ENCODE measurements at regions not wholly inside any gene's neighbourhood (a gene's known extent, or its start where the extent isn't known, plus 50 kb on each side); places are given as distances from the start of the nearest gene placed in this dataset.

GRCh38 chr18:47436871-47437270 is 185.4 kb upstream of the SKOR2 start:
- no peaks in the 10 kb centered on the region for H3K36me3 ChIP-seq (ENCODE audit: control insufficient read depth, insufficient read depth, low read length)
- TF ChIP-seq, protein P1, sequence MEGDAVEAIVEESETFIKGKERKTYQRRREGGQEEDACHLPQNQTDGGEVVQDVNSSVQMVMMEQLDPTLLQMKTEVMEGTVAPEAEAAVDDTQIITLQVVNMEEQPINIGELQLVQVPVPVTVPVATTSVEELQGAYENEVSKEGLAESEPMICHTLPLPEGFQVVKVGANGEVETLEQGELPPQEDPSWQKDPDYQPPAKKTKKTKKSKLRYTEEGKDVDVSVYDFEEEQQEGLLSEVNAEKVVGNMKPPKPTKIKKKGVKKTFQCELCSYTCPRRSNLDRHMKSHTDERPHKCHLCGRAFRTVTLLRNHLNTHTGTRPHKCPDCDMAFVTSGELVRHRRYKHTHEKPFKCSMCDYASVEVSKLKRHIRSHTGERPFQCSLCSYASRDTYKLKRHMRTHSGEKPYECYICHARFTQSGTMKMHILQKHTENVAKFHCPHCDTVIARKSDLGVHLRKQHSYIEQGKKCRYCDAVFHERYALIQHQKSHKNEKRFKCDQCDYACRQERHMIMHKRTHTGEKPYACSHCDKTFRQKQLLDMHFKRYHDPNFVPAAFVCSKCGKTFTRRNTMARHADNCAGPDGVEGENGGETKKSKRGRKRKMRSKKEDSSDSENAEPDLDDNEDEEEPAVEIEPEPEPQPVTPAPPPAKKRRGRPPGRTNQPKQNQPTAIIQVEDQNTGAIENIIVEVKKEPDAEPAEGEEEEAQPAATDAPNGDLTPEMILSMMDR (IDR thresholded peaks at IDR 0.05; ENCODE audit: insufficient read depth, low read length, poor library complexity, severe bottlenecking), result no peak
- DNase-seq (ENCODE audit: extremely low read depth, insufficient read length), result no peak
- no peaks in the 10 kb centered on the region; the same call in 1 of the 2 replicates for H3K27me3 ChIP-seq (replicated peaks; ENCODE audit: control insufficient read depth, insufficient read depth, low read length)
- H3K4me3 ChIP-seq (replicated peaks; ENCODE audit: low read depth, low read length), result no peak overlapping the region

DNA sequence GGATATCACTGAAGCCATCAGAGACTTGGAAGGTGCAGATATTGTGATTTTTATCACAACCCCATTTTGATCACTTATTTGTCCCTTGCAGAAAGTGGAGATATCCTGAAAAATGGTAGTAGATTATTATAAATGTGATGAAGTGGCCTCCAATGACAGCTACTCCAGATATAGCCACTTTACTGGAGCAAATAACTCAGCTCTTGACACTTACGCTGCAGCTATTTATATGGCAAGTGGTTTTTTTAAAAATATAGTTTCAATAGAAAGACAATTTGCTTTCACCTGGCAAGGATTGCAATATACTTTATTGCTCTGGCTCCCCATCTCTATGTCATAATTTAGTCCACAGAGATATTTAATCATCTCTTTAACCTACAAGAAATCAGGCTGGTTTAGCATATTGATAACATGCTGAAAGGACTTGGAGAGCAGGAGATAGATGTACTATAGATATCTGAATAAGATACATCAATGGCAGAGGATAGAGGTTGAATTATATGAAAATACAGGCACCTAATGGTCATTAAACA is 182.8 kb upstream of the SKOR2 start:
- TF ChIP-seq, protein P1 (IDR thresholded peaks at IDR 0.05; ENCODE audit: insufficient read depth, low read length, poor library complexity, severe bottlenecking), result no peak
- Histone ChIP-seq H3K36me3 (ENCODE audit: control insufficient read depth, insufficient read depth, low read length) (no peaks in the 10 kb centered on the region), H3K27me3 (replicated peaks; ENCODE audit: control insufficient read depth, insufficient read depth, low read length) (no peaks in the 10 kb centered on the region), H3K4me3 (replicated peaks; ENCODE audit: low read depth, low read length) (no peak overlapping the region)
- DNase-seq (ENCODE audit: extremely low read depth, insufficient read length), result no peak

DNA sequence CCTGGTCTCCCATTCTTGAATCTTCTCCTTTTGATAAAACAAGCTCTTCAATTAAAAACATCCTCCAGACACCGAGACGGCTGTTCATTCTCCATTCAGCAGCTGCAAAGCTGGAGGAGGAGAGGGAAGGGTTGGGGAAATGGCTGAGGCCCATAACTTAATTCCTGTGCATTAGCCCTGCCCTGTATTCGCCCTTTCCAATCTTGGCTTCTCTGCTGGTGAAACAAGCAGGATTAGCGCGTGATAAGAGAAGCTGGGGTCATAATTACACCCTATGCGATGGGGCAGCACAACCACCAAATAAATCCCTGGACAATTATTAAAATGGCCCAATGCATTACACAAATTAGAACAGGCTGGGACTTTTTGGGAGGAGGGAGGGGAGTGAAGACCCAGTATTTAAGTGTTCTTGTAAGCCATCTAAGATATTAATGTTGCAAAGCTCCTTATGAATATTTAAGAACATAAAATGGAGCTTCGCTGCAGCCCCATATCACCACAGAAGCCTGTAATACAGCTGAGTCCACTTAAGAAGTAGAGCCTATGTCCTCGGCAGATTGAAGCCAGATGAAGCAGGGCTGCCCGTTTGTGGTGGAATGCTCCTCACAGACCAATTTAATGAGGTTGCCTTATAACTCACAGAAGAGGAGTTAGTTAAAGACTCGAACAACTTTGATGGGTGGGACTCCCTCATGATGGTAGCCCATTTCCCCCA is 176.6 kb upstream of the SKOR2 start:
- Histone ChIP-seq H3K36me3 (ENCODE audit: control insufficient read depth, insufficient read depth, low read length) (no peaks in the 10 kb centered on the region), H3K4me3 (replicated peaks; ENCODE audit: low read depth, low read length) (no peak overlapping the region), H3K27me3 (replicated peaks; ENCODE audit: control insufficient read depth, insufficient read depth, low read length) (no peaks in the 10 kb centered on the region)
- TF ChIP-seq, protein P1 (IDR thresholded peaks at IDR 0.05; ENCODE audit: insufficient read depth, low read length, poor library complexity, severe bottlenecking), result no peak
- no peak for DNase-seq (ENCODE audit: extremely low read depth, insufficient read length)

DNA sequence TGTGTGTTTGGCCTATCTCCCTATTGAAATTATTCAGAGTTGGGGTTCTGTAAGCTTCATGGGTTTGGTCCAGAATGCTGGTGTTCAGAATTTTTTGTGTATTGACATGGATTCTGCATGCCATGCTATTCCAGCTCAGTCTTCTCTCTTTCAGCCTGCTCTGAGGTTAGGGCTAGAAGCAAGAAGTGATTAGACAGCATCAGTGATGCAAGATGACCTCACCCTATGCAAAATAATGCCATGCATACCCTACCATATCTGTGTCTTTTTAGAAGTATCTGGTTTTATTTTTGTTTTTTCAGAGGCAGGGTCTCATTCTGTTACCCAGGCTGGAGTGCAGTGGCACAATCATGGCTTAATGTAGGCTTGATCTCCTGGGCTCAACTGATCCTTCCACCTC is 175.6 kb upstream of the SKOR2 start:
- TF ChIP-seq, protein P1 (IDR thresholded peaks at IDR 0.05; ENCODE audit: insufficient read depth, low read length, poor library complexity, severe bottlenecking), result no peak
- no peak for DNase-seq (ENCODE audit: extremely low read depth, insufficient read length)
- no peak overlapping the region for H3K4me3 ChIP-seq (replicated peaks; ENCODE audit: low read depth, low read length)
- H3K36me3 ChIP-seq (ENCODE audit: control insufficient read depth, insufficient read depth, low read length), result no peaks in the 10 kb centered on the region
- no peaks in the 10 kb centered on the region for H3K27me3 ChIP-seq (replicated peaks; ENCODE audit: control insufficient read depth, insufficient read depth, low read length)

- H3K36me3 ChIP-seq (ENCODE audit: control insufficient read depth, insufficient read depth, low read length), result no peaks in the 10 kb centered on the region
- TF ChIP-seq, protein P1 (IDR thresholded peaks at IDR 0.05; ENCODE audit: insufficient read depth, low read length, poor library complexity, severe bottlenecking), result no peak
Observed at GRCh38 chr18:47425365-47425764, 173.9 kb upstream of the SKOR2 start.

More at GRCh38 chr18:47425365-47425764, 173.9 kb upstream of the SKOR2 start:
- no peak for DNase-seq (ENCODE audit: extremely low read depth, insufficient read length)
- no peaks in the 10 kb centered on the region for H3K27me3 ChIP-seq (replicated peaks; ENCODE audit: control insufficient read depth, insufficient read depth, low read length)
- no peak overlapping the region for H3K4me3 ChIP-seq (replicated peaks; ENCODE audit: low read depth, low read length)
